Glutamatergic neuron (in vitro differentiated cells): ENCODE measurements at regions not wholly inside any gene's neighbourhood (a gene's known extent, or its start where the extent isn't known, plus 50 kb on each side); places are given as distances from the start of the nearest gene placed in this dataset.

Experiments
- DNase-seq: peaks from one replicate; pipeline ENCODE4 v3.0.0; 2022
- H3K27ac Mint-ChIP-seq: one replicate; pipeline ENCODE4 v1.8.0; 2020; ENCODE audit warnings: mild to moderate bottlenecking, mixed read lengths, inconsistent platforms; ENCODE audit not compliant: unreplicated experiment
- H3K27me3 Mint-ChIP-seq: one replicate; pipeline ENCODE4 v1.8.0; 2020; ENCODE audit warnings: mild to moderate bottlenecking, moderate library complexity, mixed read lengths, inconsistent platforms; ENCODE audit not compliant: unreplicated experiment
- H3K36me3 Mint-ChIP-seq: one replicate; pipeline ENCODE4 v1.8.0; 2020; ENCODE audit warnings: mild to moderate bottlenecking, mixed read lengths, inconsistent platforms; ENCODE audit not compliant: unreplicated experiment
- H3K4me1 Mint-ChIP-seq: one replicate; pipeline ENCODE4 v1.8.0; 2020; ENCODE audit warnings: mild to moderate bottlenecking, low read depth, mixed read lengths, inconsistent platforms; ENCODE audit not compliant: unreplicated experiment
- H3K4me3 Mint-ChIP-seq: one replicate; pipeline ENCODE4 v1.8.0; 2020; ENCODE audit warnings: mild to moderate bottlenecking, mixed read lengths, inconsistent platforms; ENCODE audit not compliant: unreplicated experiment
- H3K9me3 Mint-ChIP-seq: one replicate; pipeline ENCODE4 v1.8.0; 2020; ENCODE audit warnings: mild to moderate bottlenecking, moderate library complexity, mixed read lengths, inconsistent platforms; ENCODE audit not compliant: unreplicated experiment
- CTCF ChIP-seq: fragments of 200-600 bp; sonication (generic); IDR thresholded peaks from one replicate; pipeline ENCODE4 v1.5.0; 2021; ENCODE audit not compliant: partially characterized antibody, unreplicated experiment

DNA sequence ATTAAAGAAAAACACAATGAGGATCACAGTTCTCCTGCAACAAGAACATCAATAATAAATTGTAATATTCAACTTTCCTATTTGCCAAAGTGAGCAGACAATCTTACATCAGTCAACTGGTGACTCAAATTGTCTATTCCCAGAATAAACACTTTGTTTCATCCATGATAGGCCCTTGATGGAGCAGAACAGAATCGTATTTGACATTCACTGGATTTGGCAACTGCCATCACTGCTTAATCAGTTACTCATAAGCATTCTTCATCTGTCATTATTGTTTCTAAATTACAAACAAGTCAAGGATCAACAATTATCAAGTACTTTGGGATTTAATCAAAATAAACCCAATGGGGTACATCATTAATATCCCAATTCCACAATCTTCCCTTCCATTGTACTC is 398.4 kb downstream of the GABRG2 start:
- TF ChIP-seq CTCF = no peak
- Mint-ChIP-seq H3K4me1 (no peaks in the 10 kb centered on the region), H3K4me3 (no peak overlapping the region), H3K36me3 (no peaks in the 10 kb centered on the region), H3K27me3 (no peaks in the 10 kb centered on the region), H3K27ac (no peak overlapping the region), H3K9me3 (no peaks in the 10 kb centered on the region)
- no peak for DNase-seq

DNA sequence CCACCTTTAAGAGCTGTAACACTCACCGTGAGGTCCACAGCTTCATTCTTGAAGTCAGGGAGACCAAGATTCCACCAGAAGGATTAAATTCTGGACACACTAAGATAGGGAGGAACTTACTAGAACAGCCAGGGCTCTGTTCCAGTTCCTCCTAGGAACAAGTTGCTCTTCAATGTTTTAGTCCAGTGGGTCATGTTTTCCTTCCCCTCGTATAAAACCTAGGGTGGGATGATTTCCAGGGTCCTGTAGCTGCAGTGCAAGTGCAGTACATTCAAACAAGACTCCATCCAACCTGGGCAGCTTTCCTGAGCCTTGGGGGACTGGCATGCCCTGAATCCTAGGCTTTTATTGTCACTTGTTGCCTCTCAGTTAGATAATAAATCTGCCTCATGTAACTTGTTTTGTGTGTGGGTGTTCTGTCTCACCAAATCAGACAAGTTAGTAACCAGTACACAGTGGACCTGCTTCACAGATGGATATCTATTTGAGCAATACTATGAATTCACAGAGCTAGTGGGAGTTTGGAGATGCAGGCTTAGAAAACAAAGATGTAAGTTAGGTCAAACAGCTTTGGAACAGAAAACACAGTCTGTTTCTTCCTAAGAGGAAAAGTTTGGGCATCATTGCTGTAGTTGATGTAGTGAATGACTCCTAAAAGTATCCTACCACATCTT is 405.6 kb downstream of the GABRG2 start:
- Mint-ChIP-seq H3K36me3 (no peaks in the 10 kb centered on the region), H3K9me3 (no peaks in the 10 kb centered on the region), H3K27me3 (no peaks in the 10 kb centered on the region), H3K27ac (no peak overlapping the region), H3K4me3 (no peak overlapping the region), H3K4me1 (no peaks in the 10 kb centered on the region)
- TF ChIP-seq CTCF = no peak
- no peak for DNase-seq

DNA sequence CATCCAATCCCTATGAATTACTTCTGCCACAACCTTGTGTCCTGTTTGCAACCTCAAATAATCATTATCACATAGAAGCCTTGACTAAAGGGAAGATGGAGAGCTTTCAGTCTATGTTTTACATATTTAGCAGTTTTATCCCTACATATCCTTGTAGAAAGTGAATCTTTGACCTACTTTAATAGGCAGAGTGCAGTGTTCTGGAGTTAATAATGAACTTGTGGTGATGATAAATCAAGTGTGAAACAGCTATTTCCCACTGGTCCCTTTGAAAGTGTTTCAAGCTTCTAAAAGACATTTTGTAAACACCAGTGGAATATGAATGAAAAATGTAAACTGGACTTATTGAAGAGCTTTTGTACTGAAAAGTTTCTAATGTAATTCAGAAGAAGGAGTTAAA is 406.7 kb downstream of the GABRG2 start:
- no peaks in the 10 kb centered on the region for H3K4me1 Mint-ChIP-seq
- no peaks in the 10 kb centered on the region for H3K9me3 Mint-ChIP-seq
- no peak overlapping the region for H3K4me3 Mint-ChIP-seq
- no peak overlapping the region for H3K27ac Mint-ChIP-seq
- H3K27me3 Mint-ChIP-seq = no peaks in the 10 kb centered on the region
- DNase-seq = no peak
- no peak for TF ChIP-seq CTCF
- H3K36me3 Mint-ChIP-seq = no peaks in the 10 kb centered on the region

DNA sequence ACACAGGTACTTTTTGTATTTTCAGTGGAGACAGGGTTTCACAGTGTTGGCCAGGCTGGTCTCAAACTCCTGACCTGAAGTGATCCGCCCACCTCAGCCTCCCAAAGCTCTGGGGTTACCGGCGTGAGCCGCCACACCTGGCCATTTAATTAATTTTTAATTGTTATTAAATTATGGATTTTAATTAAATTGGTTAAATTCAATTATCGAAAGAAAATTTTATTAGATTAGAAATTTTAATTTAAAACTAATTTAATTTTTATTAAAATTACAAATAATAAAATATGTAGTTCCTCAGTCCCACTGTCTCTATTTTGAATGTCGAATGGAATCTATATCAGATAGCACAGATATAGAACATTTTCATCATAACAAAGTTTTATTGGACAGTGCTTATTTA is 416.5 kb downstream of the GABRG2 start:
- H3K27me3 Mint-ChIP-seq = no peaks in the 10 kb centered on the region
- H3K27ac Mint-ChIP-seq = no peak overlapping the region
- no peak for TF ChIP-seq CTCF
- no peak for DNase-seq
- no peaks in the 10 kb centered on the region for H3K9me3 Mint-ChIP-seq
- no peak overlapping the region for H3K4me3 Mint-ChIP-seq
- no peaks in the 10 kb centered on the region for H3K36me3 Mint-ChIP-seq
- H3K4me1 Mint-ChIP-seq = no peaks in the 10 kb centered on the region

GRCh38 chr5:162484986-162485385 is 417.4 kb downstream of the GABRG2 start:
- Mint-ChIP-seq H3K27me3 (no peaks in the 10 kb centered on the region), H3K4me3 (no peak overlapping the region), H3K27ac (no peak overlapping the region), H3K4me1 (no peaks in the 10 kb centered on the region), H3K36me3 (no peaks in the 10 kb centered on the region), H3K9me3 (no peaks in the 10 kb centered on the region)
- no peak for TF ChIP-seq CTCF
- no peak for DNase-seq
